Activated T-cell treated with anti-CD3 and anti-CD28 coated beads for 48 hours (primary cell): ENCODE measurements at regions not wholly inside any gene's neighbourhood (a gene's known extent, or its start where the extent isn't known, plus 50 kb on each side); places are given as distances from the start of the nearest gene placed in this dataset.

Experiments
- DNase-seq: peaks from one replicate; pipeline ENCODE4 v3.0.0-alpha.2; 2020; ENCODE audit warnings: low read depth

- no peak for DNase-seq
Observed at GRCh38 chr18:72181241-72181764, 362.8 kb downstream of the CBLN2 start.

GRCh38 chr18:72180689-72181088, 363.5 kb downstream of the CBLN2 start:
- no peak for DNase-seq

GRCh38 chr18:72174972-72175649, 369.0 kb downstream of the CBLN2 start:
- DNase-seq, result no peak

- no peak for DNase-seq
Observed at GRCh38 chr18:72171596-72171995, 372.5 kb downstream of the CBLN2 start.

- no peak for DNase-seq
Observed at GRCh38 chr18:72161691-72162090, 382.5 kb downstream of the CBLN2 start.

GRCh38 chr18:72160510-72161445, 383.4 kb downstream of the CBLN2 start:
- DNase-seq, result no peak

GRCh38 chr18:72155327-72155726, 388.8 kb downstream of the CBLN2 start:
- DNase-seq, result no peak

GRCh38 chr18:72154926-72155325, 389.2 kb downstream of the CBLN2 start:
- DNase-seq, result no peak

GRCh38 chr18:72152935-72153334, 391.2 kb downstream of the CBLN2 start:
- DNase-seq, result no peak

- no peak for DNase-seq
Observed at GRCh38 chr18:72147830-72148229, 396.3 kb downstream of the CBLN2 start.

GRCh38 chr18:72140007-72140406, 404.1 kb downstream of the CBLN2 start:
- DNase-seq, result no peak

GRCh38 chr18:72128649-72129048, 415.5 kb downstream of the CBLN2 start:
- no peak for DNase-seq

GRCh38 chr18:72122103-72122502, 422.0 kb downstream of the CBLN2 start:
- DNase-seq, result no peak

- no peak for DNase-seq
Observed at GRCh38 chr18:72119082-72119481, 425.1 kb downstream of the CBLN2 start.

GRCh38 chr18:72114801-72115594, 429.1 kb downstream of the CBLN2 start:
- no peak for DNase-seq

GRCh38 chr18:72107647-72108383, 436.3 kb downstream of the CBLN2 start:
- DNase-seq, result no peak

- no peak for DNase-seq
Observed at GRCh38 chr18:72104851-72105250, 439.3 kb downstream of the CBLN2 start.

- DNase-seq, result no peak
Observed at GRCh38 chr18:72102412-72102811, 441.7 kb downstream of the CBLN2 start.

GRCh38 chr18:72100465-72101004, 443.6 kb downstream of the CBLN2 start:
- DNase-seq, result no peak

- DNase-seq, result no peak
Observed at GRCh38 chr18:72091369-72091768, 452.8 kb downstream of the CBLN2 start.

GRCh38 chr18:72089432-72089831, 454.7 kb downstream of the CBLN2 start:
- no peak for DNase-seq
